A673 (cell line): ENCODE measurements at regions not wholly inside any gene's neighbourhood (a gene's known extent, or its start where the extent isn't known, plus 50 kb on each side); places are given as distances from the start of the nearest gene placed in this dataset.

Experiments used
- BruUV-seq: library from RNA; stranded (reverse); fragments of 400-500 nt; replicated peaks from 2 replicates; lab custom pipeline; 2021; lab: Mats Ljungman, UMichigan
- CTCF ChIA-PET: fragments of 300-600 bp; sonication (Branson Sonifier 250); formaldehyde crosslinking; loops from one replicate; lab custom pipeline; 2022; ENCODE audit warnings: antibody characterized with exemption; lab: Charles Lee
- POLR2A ChIA-PET: fragments of 300-600 bp; sonication (Branson Sonifier 250); formaldehyde crosslinking; loops from one replicate; lab custom pipeline; 2022; ENCODE audit warnings: antibody characterized with exemption; ENCODE audit not compliant: low non-redundant PET; lab: Charles Lee
- DNase-seq: peaks from one replicate; pipeline ENCODE4 v3.0.0-alpha.2; 2015; ENCODE audit warnings: low spot score
- H3K27ac ChIP-seq: fragments of 200-600 bp; sonication (generic); 2 replicates; pipeline ENCODE4 v1.5.1; 2016; ENCODE audit warnings: mixed run types, low read depth, mild to moderate bottlenecking, mixed read lengths, antibody characterized with exemption, low read length; ENCODE audit not compliant: poor library complexity, severe bottlenecking
- H3K27me3 ChIP-seq: fragments of 200-600 bp; sonication (generic); replicated peaks from 2 replicates; pipeline ENCODE4 v1.6.1; 2017; ENCODE audit warnings: mixed run types, low read depth, mild to moderate bottlenecking, mixed read lengths, antibody characterized with exemption, low read length; ENCODE audit not compliant: insufficient read depth, poor library complexity
- H3K36me3 ChIP-seq: fragments of 200-600 bp; sonication (generic); 2 replicates; pipeline ENCODE4 v1.6.1; 2016; ENCODE audit warnings: mixed run types, mild to moderate bottlenecking, mixed read lengths, antibody characterized with exemption, low read length; ENCODE audit not compliant: insufficient read depth, poor library complexity, severe bottlenecking
- H3K4me1 ChIP-seq: fragments of 200-600 bp; sonication (generic); 2 replicates; pipeline ENCODE4 v1.6.1; 2017; ENCODE audit warnings: mixed run types, mild to moderate bottlenecking, mixed read lengths, antibody characterized with exemption, low read length; ENCODE audit not compliant: insufficient read depth, poor library complexity, severe bottlenecking
- H3K4me3 ChIP-seq: fragments of 200-600 bp; sonication (generic); 2 replicates; pipeline ENCODE4 v1.5.1; 2016; ENCODE audit warnings: low read depth, mixed run types, mild to moderate bottlenecking, mixed read lengths, low read length; ENCODE audit not compliant: poor library complexity, severe bottlenecking
- H3K9me3 ChIP-seq: fragments of 200-600 bp; sonication (generic); 2 replicates; pipeline ENCODE4 v1.6.1; 2016; ENCODE audit warnings: mixed run types, low read depth, mild to moderate bottlenecking, mixed read lengths, antibody characterized with exemption, low read length; ENCODE audit not compliant: poor library complexity, severe bottlenecking
- EZH2 ChIP-seq: fragments of 200-600 bp; sonication (generic); IDR thresholded peaks from 2 replicates; pipeline ENCODE4 v1.6.1; 2017; ENCODE audit warnings: borderline replicate concordance, low read depth, mild to moderate bottlenecking, mixed read lengths, antibody characterized with exemption, low read length; ENCODE audit not compliant: poor library complexity, severe bottlenecking
- intact Hi-C: fragments of 100-400 bp; cut with micrococcal nuclease; formaldehyde crosslinking; loops from one replicate; pipeline ENCODE4 v1.10.0; 2022; ENCODE audit not compliant: unreplicated experiment
- TF ChIP-seq, protein P1 (sequence below): fragments of 300-800, 200-600 bp; sonication (generic); conservative IDR thresholded peaks from 2 replicates; pipeline ENCODE4 v1.5.1; 2017; ENCODE audit warnings: low read depth, mild to moderate bottlenecking, antibody characterized with exemption, low read length, moderate library complexity, mixed read lengths

DNA sequence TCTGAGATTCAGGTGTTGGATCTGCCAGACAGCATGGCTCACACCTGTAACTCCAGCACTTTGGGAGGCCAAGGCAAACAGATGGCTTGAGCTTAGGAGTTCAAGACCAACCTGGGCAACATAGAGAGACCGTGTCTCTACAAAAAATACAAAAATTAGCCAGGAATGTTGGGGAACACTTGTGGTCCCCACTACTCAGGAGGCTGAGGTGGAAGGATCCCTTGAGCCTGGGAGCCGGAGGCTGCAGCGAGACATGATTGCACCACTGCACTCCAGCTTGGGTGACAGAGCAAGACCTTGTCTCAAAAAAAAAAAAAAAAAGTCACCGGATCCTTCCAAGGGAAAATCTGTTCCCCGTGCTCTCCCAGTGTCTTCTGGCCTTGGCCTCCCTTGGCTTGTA is 109.2 kb downstream of the IRS2 start:
- intact Hi-C loops, result no loop called here
- Histone ChIP-seq H3K4me3 (no peak overlapping the region), H3K9me3 (no peaks in the 10 kb centered on the region), H3K36me3 (no peaks in the 10 kb centered on the region), H3K4me1 (no peaks in the 10 kb centered on the region), H3K27ac (no peak overlapping the region), H3K27me3 (no peaks in the 10 kb centered on the region)
- TF ChIP-seq EZH2, result no peak
- TF ChIP-seq, protein P1, sequence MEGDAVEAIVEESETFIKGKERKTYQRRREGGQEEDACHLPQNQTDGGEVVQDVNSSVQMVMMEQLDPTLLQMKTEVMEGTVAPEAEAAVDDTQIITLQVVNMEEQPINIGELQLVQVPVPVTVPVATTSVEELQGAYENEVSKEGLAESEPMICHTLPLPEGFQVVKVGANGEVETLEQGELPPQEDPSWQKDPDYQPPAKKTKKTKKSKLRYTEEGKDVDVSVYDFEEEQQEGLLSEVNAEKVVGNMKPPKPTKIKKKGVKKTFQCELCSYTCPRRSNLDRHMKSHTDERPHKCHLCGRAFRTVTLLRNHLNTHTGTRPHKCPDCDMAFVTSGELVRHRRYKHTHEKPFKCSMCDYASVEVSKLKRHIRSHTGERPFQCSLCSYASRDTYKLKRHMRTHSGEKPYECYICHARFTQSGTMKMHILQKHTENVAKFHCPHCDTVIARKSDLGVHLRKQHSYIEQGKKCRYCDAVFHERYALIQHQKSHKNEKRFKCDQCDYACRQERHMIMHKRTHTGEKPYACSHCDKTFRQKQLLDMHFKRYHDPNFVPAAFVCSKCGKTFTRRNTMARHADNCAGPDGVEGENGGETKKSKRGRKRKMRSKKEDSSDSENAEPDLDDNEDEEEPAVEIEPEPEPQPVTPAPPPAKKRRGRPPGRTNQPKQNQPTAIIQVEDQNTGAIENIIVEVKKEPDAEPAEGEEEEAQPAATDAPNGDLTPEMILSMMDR, result no peak
- ChIA-PET CTCF (no interaction called here), POLR2A (no interaction called here)
- DNase-seq, result no peak
- BruUV-seq, result no TSS peak

DNA sequence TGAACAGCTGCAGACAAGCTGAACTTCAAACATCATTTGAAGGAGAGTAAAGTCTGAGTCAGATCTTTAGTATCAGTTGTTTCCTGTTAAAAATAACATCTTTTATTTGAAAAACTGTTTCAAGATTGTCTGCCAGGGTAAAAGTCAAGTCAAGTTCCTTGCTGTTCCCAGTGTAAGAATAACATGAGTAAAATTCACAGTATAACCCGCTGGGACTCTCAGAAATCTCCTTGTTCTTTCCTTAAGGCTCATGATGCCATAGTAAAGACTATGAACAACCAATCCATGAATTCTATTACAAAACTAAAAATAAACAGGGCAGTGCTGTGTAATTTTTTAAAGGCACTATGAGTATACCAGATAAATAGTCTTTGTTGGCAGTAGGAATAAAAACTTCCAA is 112.9 kb downstream of the IRS2 start:
- intact Hi-C loops, result no loop called here

DNA sequence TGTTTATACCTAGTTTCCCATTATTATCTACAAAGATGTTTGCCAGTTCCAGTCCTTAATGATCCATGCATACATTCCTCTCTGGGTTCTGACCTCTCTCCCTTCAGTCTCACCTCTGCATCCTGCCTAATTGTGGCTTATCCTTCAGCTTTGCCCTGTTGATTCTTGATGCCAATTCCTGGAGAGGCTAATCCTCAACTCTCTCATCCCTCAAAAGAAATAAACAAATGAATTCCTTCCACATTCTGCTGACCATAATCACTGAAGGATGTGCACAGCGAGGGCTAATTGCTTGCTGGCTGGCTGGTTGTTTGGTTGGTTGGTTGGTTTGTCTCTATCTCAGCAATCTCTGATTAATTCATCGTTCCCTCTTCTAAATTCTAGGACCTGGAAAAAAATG is 113.8 kb downstream of the IRS2 start:
- Histone ChIP-seq H3K27me3 (no peaks in the 10 kb centered on the region), H3K36me3 (no peaks in the 10 kb centered on the region), H3K4me3 (no peak overlapping the region), H3K4me1 (peaks cover 24% of the 10 kb centered on the region), H3K9me3 (no peaks in the 10 kb centered on the region), H3K27ac (no peak overlapping the region)
- TF ChIP-seq EZH2, result no peak
- TF ChIP-seq, protein P1, result no peak
- POLR2A ChIA-PET, result no interaction called here
- intact Hi-C loops, result no loop called here
- CTCF ChIA-PET, result no interaction called here
- BruUV-seq, result no TSS peak
- peak; percentile 33 for DNase-seq

More for the DNA sequence above, 112.9 kb downstream of the IRS2 start:
- Histone ChIP-seq H3K4me3 (no peak overlapping the region), H3K4me1 (peaks cover 15% of the 10 kb centered on the region), H3K27me3 (no peaks in the 10 kb centered on the region), H3K27ac (no peak overlapping the region), H3K9me3 (no peaks in the 10 kb centered on the region), H3K36me3 (no peaks in the 10 kb centered on the region)
- no peak for TF ChIP-seq EZH2
- TF ChIP-seq, protein P1, result no peak
- no peak for DNase-seq
- POLR2A ChIA-PET, result no interaction called here
- CTCF ChIA-PET, result no interaction called here
- BruUV-seq, result no TSS peak
